Ishikawa (cell line): ENCODE measurements at regions not wholly inside any gene's neighbourhood (a gene's known extent, or its start where the extent isn't known, plus 50 kb on each side); places are given as distances from the start of the nearest gene placed in this dataset.

Experiments used
- CEBPB ChIP-seq: IDR thresholded peaks from 2 replicates; pipeline ENCODE4 v1.6.1; 2012
- RAD21 ChIP-seq: IDR thresholded peaks from 2 replicates; pipeline ENCODE4 v1.6.1; 2012; ENCODE audit warnings: low read depth

DNA sequence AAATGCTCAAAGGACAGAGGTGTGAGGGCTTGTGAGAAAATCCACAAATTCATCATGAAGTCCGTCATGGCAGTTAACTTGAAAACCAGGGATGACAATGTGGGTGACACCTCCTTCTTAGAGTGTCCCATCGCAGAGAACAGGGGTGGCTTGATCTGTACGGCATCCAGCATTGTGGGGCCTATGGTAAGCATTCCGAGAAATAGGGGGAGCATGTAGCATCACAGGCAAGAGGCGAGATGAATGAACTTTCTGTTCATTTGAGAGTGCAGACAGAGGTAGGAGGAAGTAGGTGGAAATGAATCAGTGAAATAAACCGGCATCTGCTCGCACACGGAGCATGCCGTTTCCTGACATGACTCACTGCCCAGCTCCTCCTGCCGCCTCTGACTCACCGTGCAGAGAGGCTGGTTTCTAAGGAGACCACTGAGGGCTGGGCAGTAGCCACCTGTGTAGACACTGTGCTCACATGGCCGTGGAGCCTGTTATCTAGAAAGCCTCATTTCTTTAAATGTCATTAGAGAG lies 339.0 kb downstream of the RFC3 start:
- TF ChIP-seq CEBPB (no peak), RAD21 (0 out of 2 replicates have a peak, but pooled peaks have one; percentile 2)
